HCT116 (cell line): ENCODE measurements at regions not wholly inside any gene's neighbourhood (a gene's known extent, or its start where the extent isn't known, plus 50 kb on each side); places are given as distances from the start of the nearest gene placed in this dataset.

Source experiments
- ATAC-seq: fragments of 200-7000 bp; cut with Tn5 transposase; 2 replicates; pipeline ENCODE4 v1.9.1; 2020; ENCODE audit warnings: mild to moderate bottlenecking, moderate library complexity
- BruUV-seq: library from RNA; stranded (reverse); fragments of 400-500 nt; replicated peaks from 2 replicates; lab custom pipeline; 2021; lab: Mats Ljungman, UMichigan
- CTCF ChIA-PET: fragments of 300-600 bp; sonication (Branson Sonifier 250); formaldehyde crosslinking; loops from one replicate; lab custom pipeline; 2021; ENCODE audit warnings: antibody characterized with exemption; lab: Charles Lee
- POLR2A ChIA-PET: fragments of 300-600, 350-600 bp; sonication (Branson Sonifier 250); formaldehyde crosslinking; loops from one replicate; lab custom pipeline; 2021; ENCODE audit warnings: antibody characterized with exemption; lab: Charles Lee
- RAD21 ChIA-PET, 2 experiments: fragments of 300-600 bp; sonication (Branson Sonifier 250); formaldehyde crosslinking; loops; one replicate each; lab custom pipeline; 2023; ENCODE audit warnings: low total read pairs in 2 of 2; ENCODE audit not compliant: uncharacterized antibody in 2 of 2, unreplicated experiment in 2 of 2, low non-redundant PET in 1 of 2; lab: Charles Lee
- DNase-seq: peaks from one replicate; pipeline ENCODE4 v3.0.0-alpha.2; 2010; ENCODE audit warnings: low read depth, low spot score
- H2AFZ ChIP-seq: fragments of 200-600 bp; shearing (Covaris generic), sonication (generic); 2 replicates; pipeline ENCODE4 v1.6.1; 2017; ENCODE audit warnings: low read depth, mixed run types, mixed read lengths, antibody characterized with exemption, low read length; ENCODE audit not compliant: poor library complexity, severe bottlenecking
- H3K27ac ChIP-seq: 2 replicates; pipeline ENCODE4 v1.5.1; 2012; ENCODE audit warnings: low read depth, low read length
- H3K27me3 ChIP-seq: fragments of 200-600 bp; sonication (generic); 2 replicates; pipeline ENCODE4 v1.6.1; 2016; ENCODE audit warnings: mixed run types, low read length, mixed read lengths; ENCODE audit not compliant: insufficient read depth
- H3K36me3 ChIP-seq, 2 experiments: fragments of 200-500 bp in 1 of 2; fragments of 200-600 bp in 1 of 2; sonication (Bioruptor generic) in 1 of 2; sonication (generic) in 1 of 2; 2 replicates each; pipeline versions ENCODE4 v1.5.1 to v1.6.1; 2014 to 2016; ENCODE audit warnings: low read length in 2 of 2, inconsistent platforms in 1 of 2, mixed read lengths in 1 of 2, mixed run types in 1 of 2; ENCODE audit not compliant: insufficient read depth in 2 of 2, control insufficient read depth in 1 of 2
- H3K4me1 ChIP-seq, 2 experiments: fragments of 200-600 bp in 1 of 2; sonication (generic) in 1 of 2; 2 replicates each; pipeline versions ENCODE4 v1.5.1 to v1.6.1; 2012 to 2017; ENCODE audit warnings: low read length in 2 of 2, inconsistent platforms in 1 of 2, mild to moderate bottlenecking in 1 of 2, mixed read lengths in 1 of 2, mixed run types in 1 of 2, moderate library complexity in 1 of 2; ENCODE audit not compliant: insufficient read depth in 2 of 2, control insufficient read depth in 1 of 2
- H3K4me2 ChIP-seq: fragments of 200-600 bp; sonication (generic); 2 replicates; pipeline ENCODE4 v1.6.1; 2017; ENCODE audit warnings: mixed run types, low read length, mixed read lengths
- H3K4me3 ChIP-seq, 2 experiments: fragments of 200-600 bp in 1 of 2; sonication (generic) in 1 of 2; replicated peaks in 1 of 2; 2 replicates each; pipeline ENCODE4 v1.5.1; 2011 to 2016; ENCODE audit warnings: low read length in 2 of 2, control low read depth in 1 of 2, low read depth in 1 of 2, mild to moderate bottlenecking in 1 of 2, mixed read lengths in 1 of 2, mixed run types in 1 of 2
- H3K79me2 ChIP-seq: fragments of 200-600 bp; sonication (generic); 2 replicates; pipeline ENCODE4 v1.6.1; 2017; ENCODE audit warnings: mild to moderate bottlenecking, mixed run types, low read length, moderate library complexity, mixed read lengths; ENCODE audit not compliant: insufficient read depth
- H3K9ac ChIP-seq: fragments of 200-600 bp; sonication (generic); 2 replicates; pipeline ENCODE4 v1.6.1; 2016; ENCODE audit warnings: low read length, mixed read lengths
- H3K9me2 ChIP-seq: fragments of 200-600 bp; sonication (generic), shearing (Covaris generic); 2 replicates; pipeline ENCODE4 v1.6.1; 2017; ENCODE audit warnings: mixed run types, mild to moderate bottlenecking, moderate library complexity; ENCODE audit not compliant: insufficient read depth
- H3K9me3 ChIP-seq, 2 experiments: fragments of 200-500 bp in 1 of 2; fragments of 200-600 bp in 1 of 2; sonication (Bioruptor generic) in 1 of 2; sonication (generic) in 1 of 2; 2 replicates each; pipeline ENCODE4 v1.6.1; 2014 to 2017; ENCODE audit warnings: low read length in 2 of 2, mixed read lengths in 2 of 2, inconsistent platforms in 1 of 2, low read depth in 1 of 2, mild to moderate bottlenecking in 1 of 2, mixed run types in 1 of 2, moderate library complexity in 1 of 2; ENCODE audit not compliant: control insufficient read depth in 1 of 2, insufficient read depth in 1 of 2
- H4K20me1 ChIP-seq: fragments of 200-600 bp; sonication (generic), shearing (Covaris generic); 2 replicates; pipeline ENCODE4 v1.6.1; 2017; ENCODE audit warnings: mixed run types, mild to moderate bottlenecking, moderate library complexity; ENCODE audit not compliant: insufficient read depth
- CBX3 ChIP-seq: IDR thresholded peaks from 2 replicates; pipeline ENCODE4 v1.6.1; 2012; ENCODE audit warnings: low read depth
- CEBPB ChIP-seq: IDR thresholded peaks from 2 replicates; pipeline ENCODE4 v1.6.1; 2012; ENCODE audit warnings: low read depth
- EGR1 ChIP-seq: IDR thresholded peaks from 2 replicates; pipeline ENCODE4 v1.6.1; 2012; ENCODE audit warnings: low read depth
- ELF1 ChIP-seq: IDR thresholded peaks from 2 replicates; pipeline ENCODE4 v1.6.1; 2012; ENCODE audit warnings: low read depth, borderline replicate concordance
- EZH2phosphoT487 ChIP-seq: fragments of 200-600 bp; IDR thresholded peaks from 2 replicates; pipeline ENCODE4 v1.6.1; 2018; ENCODE audit warnings: antibody characterized with exemption, borderline replicate concordance
- FOSL1 ChIP-seq: IDR thresholded peaks from 2 replicates; pipeline ENCODE4 v1.6.1; 2012; ENCODE audit warnings: low read depth
- JUND ChIP-seq: IDR thresholded peaks from 2 replicates; pipeline ENCODE4 v1.6.1; 2012
- POLR2A ChIP-seq: IDR thresholded peaks from 2 replicates; pipeline ENCODE4 v1.7.0; 2011; ENCODE audit warnings: borderline replicate concordance; ENCODE audit not compliant: insufficient read depth, insufficient read length; ENCODE audit errors: extremely low read depth
- POLR2AphosphoS5 ChIP-seq: IDR thresholded peaks from 2 replicates; pipeline ENCODE4 v1.6.1; 2011; ENCODE audit warnings: mild to moderate bottlenecking, low read depth, low read length, moderate library complexity
- RAD21 ChIP-seq: IDR thresholded peaks from 2 replicates; pipeline ENCODE4 v1.6.1; 2012; ENCODE audit warnings: low read depth, mild to moderate bottlenecking
- SIN3A ChIP-seq: IDR thresholded peaks from 2 replicates; pipeline ENCODE4 v1.6.1; 2012; ENCODE audit warnings: low read depth
- SP1 ChIP-seq: IDR thresholded peaks from 2 replicates; pipeline ENCODE4 v1.6.1; 2012; ENCODE audit warnings: low read depth
- SRF ChIP-seq: IDR thresholded peaks from 2 replicates; pipeline ENCODE4 v1.6.1; 2012; ENCODE audit warnings: low read depth
- YY1 ChIP-seq: IDR thresholded peaks from 2 replicates; pipeline ENCODE4 v1.6.1; 2011; ENCODE audit warnings: low read length, low read depth, moderate library complexity, mild to moderate bottlenecking; ENCODE audit not compliant: insufficient replicate concordance; ENCODE audit errors: extremely low read depth
- ZNF274 ChIP-seq: fragments of 200-500 bp; sonication (Bioruptor generic); IDR thresholded peaks from 2 replicates; pipeline ENCODE4 v1.6.1; 2014; ENCODE audit warnings: mild to moderate bottlenecking, low read depth, low read length, inconsistent platforms
- intact Hi-C: fragments of 100-400 bp; cut with micrococcal nuclease; formaldehyde crosslinking; loops from 2 replicates; pipeline ENCODE4 v1.10.0; 2022
- TF ChIP-seq, protein P1 (sequence below): IDR thresholded peaks from 2 replicates; pipeline ENCODE4 v1.6.1; 2012
- TF ChIP-seq, protein P2 (sequence below): IDR thresholded peaks from 2 replicates; pipeline ENCODE4 v1.6.1; 2011; ENCODE audit warnings: mild to moderate bottlenecking, low read length, moderate library complexity; ENCODE audit not compliant: insufficient replicate concordance; ENCODE audit errors: extremely low read depth
- TF ChIP-seq, protein P3 (sequence below), 3 experiments: fragments of 200-600 bp in 1 of 3; sonication (generic) in 1 of 3; IDR thresholded peaks in 2 of 3; conservative IDR thresholded peaks in 1 of 3; 2 replicates each; pipeline ENCODE4 v1.5.1; 2012 to 2017; ENCODE audit warnings: low read depth in 2 of 3, low read length in 2 of 3, antibody characterized with exemption in 1 of 3, borderline replicate concordance in 1 of 3, control low read depth in 1 of 3, mild to moderate bottlenecking in 1 of 3, mixed read lengths in 1 of 3, mixed run types in 1 of 3, moderate library complexity in 1 of 3; ENCODE audit not compliant: insufficient read depth in 1 of 3
- TF ChIP-seq, protein P4 (sequence below): IDR thresholded peaks from 2 replicates; pipeline ENCODE4 v1.6.1; 2012

DNA sequence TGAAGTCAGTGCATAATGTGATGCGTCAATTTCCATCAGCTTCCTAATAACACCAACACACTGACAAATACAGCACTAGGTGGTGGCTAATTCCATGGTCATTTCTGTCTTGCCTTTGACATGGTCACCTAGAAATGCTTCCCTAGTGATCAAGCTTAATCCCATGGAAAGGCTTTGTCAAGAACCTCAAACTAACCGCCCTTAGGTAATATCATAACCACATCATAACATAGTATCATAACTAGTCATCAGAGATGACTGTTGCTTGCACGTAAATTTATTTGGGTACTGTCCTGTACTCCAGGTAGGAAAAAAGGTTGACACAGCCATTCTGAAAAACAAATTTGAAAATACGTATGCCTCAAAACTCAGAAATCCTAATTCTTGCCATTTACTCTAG is 471.8 kb downstream of the IRS1 start:
- H3K27me3 ChIP-seq = no peaks in the 10 kb centered on the region
- no peaks in the 10 kb centered on the region for H3K9me3 ChIP-seq
- ChIA-PET CTCF (no interaction called here), RAD21 (no interaction called here), POLR2A (no interaction called here)
- ATAC-seq (peak; percentile 75), DNase-seq (peak; percentile 53)
- H3K9me2 ChIP-seq = no peaks in the 10 kb centered on the region
- H3K36me3 ChIP-seq = peaks cover 0 to 3% of the 10 kb centered on the region in 2 experiments; a peak in 1 of 4 replicates
- H2AFZ ChIP-seq = no peak overlapping the region
- TF ChIP-seq POLR2AphosphoS5 (peak; percentile 58), ELF1 (peak; percentile 13; the same call in 1 of the 2 replicates), RAD21 (peak; percentile 45; the same call in 1 of the 2 replicates), JUND (peak; percentile 93), EGR1 (0 out of 2 replicates have a peak, but pooled peaks have one; percentile 25), FOSL1 (peak; percentile 94), CBX3 (peak; percentile 94), SRF (peak; percentile 72; the same call in 1 of the 2 replicates), SP1 (peak; percentile 95), EZH2phosphoT487 (no peak), ZNF274 (no peak), YY1 (no peak), SIN3A (peak; percentile 82), POLR2A (no peak), CEBPB (peak; percentile 87)
- TF ChIP-seq, protein P1, sequence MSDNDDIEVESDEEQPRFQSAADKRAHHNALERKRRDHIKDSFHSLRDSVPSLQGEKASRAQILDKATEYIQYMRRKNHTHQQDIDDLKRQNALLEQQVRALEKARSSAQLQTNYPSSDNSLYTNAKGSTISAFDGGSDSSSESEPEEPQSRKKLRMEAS = peak; percentile 44; the same call in 1 of the 2 replicates
- TF ChIP-seq, protein P2, sequence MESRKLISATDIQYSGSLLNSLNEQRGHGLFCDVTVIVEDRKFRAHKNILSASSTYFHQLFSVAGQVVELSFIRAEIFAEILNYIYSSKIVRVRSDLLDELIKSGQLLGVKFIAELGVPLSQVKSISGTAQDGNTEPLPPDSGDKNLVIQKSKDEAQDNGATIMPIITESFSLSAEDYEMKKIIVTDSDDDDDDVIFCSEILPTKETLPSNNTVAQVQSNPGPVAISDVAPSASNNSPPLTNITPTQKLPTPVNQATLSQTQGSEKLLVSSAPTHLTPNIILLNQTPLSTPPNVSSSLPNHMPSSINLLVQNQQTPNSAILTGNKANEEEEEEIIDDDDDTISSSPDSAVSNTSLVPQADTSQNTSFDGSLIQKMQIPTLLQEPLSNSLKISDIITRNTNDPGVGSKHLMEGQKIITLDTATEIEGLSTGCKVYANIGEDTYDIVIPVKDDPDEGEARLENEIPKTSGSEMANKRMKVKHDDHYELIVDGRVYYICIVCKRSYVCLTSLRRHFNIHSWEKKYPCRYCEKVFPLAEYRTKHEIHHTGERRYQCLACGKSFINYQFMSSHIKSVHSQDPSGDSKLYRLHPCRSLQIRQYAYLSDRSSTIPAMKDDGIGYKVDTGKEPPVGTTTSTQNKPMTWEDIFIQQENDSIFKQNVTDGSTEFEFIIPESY = no peak
- TF ChIP-seq, protein P3, sequence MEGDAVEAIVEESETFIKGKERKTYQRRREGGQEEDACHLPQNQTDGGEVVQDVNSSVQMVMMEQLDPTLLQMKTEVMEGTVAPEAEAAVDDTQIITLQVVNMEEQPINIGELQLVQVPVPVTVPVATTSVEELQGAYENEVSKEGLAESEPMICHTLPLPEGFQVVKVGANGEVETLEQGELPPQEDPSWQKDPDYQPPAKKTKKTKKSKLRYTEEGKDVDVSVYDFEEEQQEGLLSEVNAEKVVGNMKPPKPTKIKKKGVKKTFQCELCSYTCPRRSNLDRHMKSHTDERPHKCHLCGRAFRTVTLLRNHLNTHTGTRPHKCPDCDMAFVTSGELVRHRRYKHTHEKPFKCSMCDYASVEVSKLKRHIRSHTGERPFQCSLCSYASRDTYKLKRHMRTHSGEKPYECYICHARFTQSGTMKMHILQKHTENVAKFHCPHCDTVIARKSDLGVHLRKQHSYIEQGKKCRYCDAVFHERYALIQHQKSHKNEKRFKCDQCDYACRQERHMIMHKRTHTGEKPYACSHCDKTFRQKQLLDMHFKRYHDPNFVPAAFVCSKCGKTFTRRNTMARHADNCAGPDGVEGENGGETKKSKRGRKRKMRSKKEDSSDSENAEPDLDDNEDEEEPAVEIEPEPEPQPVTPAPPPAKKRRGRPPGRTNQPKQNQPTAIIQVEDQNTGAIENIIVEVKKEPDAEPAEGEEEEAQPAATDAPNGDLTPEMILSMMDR (IDR thresholded peaks at IDR 0.05 in 2 of 3, conservative IDR thresholded peaks at IDR 0.05 in 1 of 3; ENCODE audit: borderline replicate concordance in 1 of 3, insufficient read depth in 1 of 3, low read depth in 2 of 3, low read length in 2 of 3) = no peak
- TF ChIP-seq, protein P4, sequence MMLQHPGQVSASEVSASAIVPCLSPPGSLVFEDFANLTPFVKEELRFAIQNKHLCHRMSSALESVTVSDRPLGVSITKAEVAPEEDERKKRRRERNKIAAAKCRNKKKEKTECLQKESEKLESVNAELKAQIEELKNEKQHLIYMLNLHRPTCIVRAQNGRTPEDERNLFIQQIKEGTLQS = peak; percentile 50
- no peaks in the 10 kb centered on the region for H4K20me1 ChIP-seq
- intact Hi-C loops = no loop called here
- peak overlapping the region; percentile 78 for H3K27ac ChIP-seq
- BruUV-seq = no TSS peak
- peak overlapping the region; percentile 22; the same call in 1 of the 2 replicates for H3K9ac ChIP-seq
- H3K79me2 ChIP-seq = no peaks in the 10 kb centered on the region
- peak overlapping the region; percentile 39 for H3K4me2 ChIP-seq
- H3K4me3 ChIP-seq = no peak overlapping the region
- peaks cover 4 to 23% of the 10 kb centered on the region in 2 experiments; a peak in 3 of 4 replicates for H3K4me1 ChIP-seq
